Sigmoid colon (tissue), 6 donors: ENCODE measurements at regions not wholly inside any gene's neighbourhood (a gene's known extent, or its start where the extent isn't known, plus 50 kb on each side); places are given as distances from the start of the nearest gene placed in this dataset.
A peak's percentile ranks its signal among the peaks of the same experiment; 100 is the strongest.
"Not testable (repeated sequence)": the region's sequence is repeated elsewhere in the genome, so short reads cannot be mapped to it uniquely, and the experiment has no call there.

Experiments
- DNase-seq: peaks from one replicate; pipeline ENCODE4 v3.0.0-alpha.2; 2019
- H3K27ac ChIP-seq, 4 donors: fragments of 200-600 bp; sonication (generic); one replicate each; pipeline ENCODE4 v1.5.1; 2016 to 2019; ENCODE audit warnings: mild to moderate bottlenecking in 1 of 4
- H3K27me3 ChIP-seq, 3 donors: fragments of 200-600 bp; sonication (generic); one replicate each; pipeline ENCODE4 v1.5.1; 2019; ENCODE audit warnings: mild to moderate bottlenecking in 1 of 3
- H3K36me3 ChIP-seq, 4 donors: fragments of 200-600 bp; sonication (generic); one replicate each; pipeline ENCODE4 v1.5.1; 2016 to 2019
- H3K4me1 ChIP-seq, 4 donors: fragments of 200-600 bp; sonication (generic); one replicate each; pipeline ENCODE4 v1.5.1; 2017 to 2019
- H3K4me3 ChIP-seq, 4 donors: fragments of 200-600 bp; sonication (generic); one replicate each; pipeline ENCODE4 v1.5.1; 2017 to 2019; ENCODE audit warnings: mild to moderate bottlenecking in 2 of 4, moderate library complexity in 1 of 4
- H3K9me3 ChIP-seq, 4 donors: fragments of 200-600 bp in 3 of 4; sonication (generic) in 3 of 4; one replicate each; pipeline versions ENCODE4 v1.5.1 to v1.6.1; 2013 to 2019
- EP300 ChIP-seq, 4 donors: sonication (generic); formaldehyde crosslinking; IDR thresholded peaks; one replicate each; pipeline ENCODE4 v1.6.1; 2017; ENCODE audit warnings: antibody characterized with exemption in 4 of 4
- POLR2A ChIP-seq, 2 donors: fragments of 450-650 bp; IDR thresholded peaks; one replicate each; pipeline ENCODE4 v1.6.1; 2016; ENCODE audit warnings: antibody characterized with exemption in 2 of 2, mild to moderate bottlenecking in 2 of 2, moderate library complexity in 2 of 2
- POLR2AphosphoS5 ChIP-seq, 4 donors: sonication (generic); formaldehyde crosslinking; IDR thresholded peaks; one replicate each; pipeline ENCODE4 v1.6.1; 2017; ENCODE audit warnings: antibody characterized with exemption in 4 of 4
- WGBS, 2 donors: extraction: QIAGEN DNeasy Blood & Tissue Kit; methylation state at CpG; one replicate each; pipeline ENCODE4 v1.1.7; 2013; 5-methylcytosine and 5-hydroxymethylcytosine counted together
- intact Hi-C: fragments of 100-400 bp; cut with DNase I; formaldehyde crosslinking; loops from one replicate; pipeline ENCODE4 v1.15.1; 2023
- TF ChIP-seq, protein P1 (sequence below), 4 experiments: fragments of 450-650 bp in 3 of 4; fragments of 200-600 bp in 1 of 4; IDR thresholded peaks; one replicate each; pipeline ENCODE4 v1.5.1; 2016 to 2019; ENCODE audit warnings: antibody characterized with exemption in 4 of 4, mild to moderate bottlenecking in 3 of 4, moderate library complexity in 2 of 4
- donor health status: healthy with polysubstance abuse.
- donor health status: healthy.

DNA sequence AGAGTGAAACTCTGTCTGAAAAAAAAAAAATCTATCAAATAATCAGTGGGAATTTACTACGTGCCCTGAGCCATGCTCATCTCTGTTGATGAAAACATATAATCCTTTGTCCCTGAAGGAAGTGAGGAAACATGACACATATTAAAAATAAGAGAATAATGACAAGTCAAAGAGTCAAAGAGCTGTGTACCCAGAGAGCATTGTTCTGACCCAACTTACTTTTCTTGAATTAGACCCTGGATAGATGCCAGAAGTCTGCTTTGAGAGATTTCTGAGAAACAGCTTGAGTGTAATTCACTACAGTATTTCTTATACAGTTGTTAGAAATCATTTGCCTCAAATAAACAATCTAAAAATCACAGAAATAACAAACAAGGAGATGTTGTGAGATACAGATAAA is 490.0 kb upstream of the PIK3R1 start:
- no peak for DNase-seq
- Histone ChIP-seq H3K27me3 (no peaks in the 10 kb centered on the region), H3K9me3 (no peaks in the 10 kb centered on the region), H3K4me1 (peaks cover 0 to 25% (median 19%) of the 10 kb centered on the region in 4 donors), H3K36me3 (no peaks in the 10 kb centered on the region), H3K4me3 (no peak overlapping the region), H3K27ac (peak overlapping the region; percentile 73 to 77 (median 76))
- intact Hi-C loops: loop anchor here (10.0 kb wide), 1 partner anchor 49 kb away; no protein-coding TSS in a partner anchor
- WGBS, 2 donors: 85 to 90% methylated on average over 1 of the region's 1 CpG
- TF ChIP-seq EP300 (IDR thresholded peaks at IDR 0.05) (no peak), POLR2A (IDR thresholded peaks at IDR 0.05) (no peak), POLR2AphosphoS5 (IDR thresholded peaks at IDR 0.05) (no peak)
- TF ChIP-seq, protein P1, sequence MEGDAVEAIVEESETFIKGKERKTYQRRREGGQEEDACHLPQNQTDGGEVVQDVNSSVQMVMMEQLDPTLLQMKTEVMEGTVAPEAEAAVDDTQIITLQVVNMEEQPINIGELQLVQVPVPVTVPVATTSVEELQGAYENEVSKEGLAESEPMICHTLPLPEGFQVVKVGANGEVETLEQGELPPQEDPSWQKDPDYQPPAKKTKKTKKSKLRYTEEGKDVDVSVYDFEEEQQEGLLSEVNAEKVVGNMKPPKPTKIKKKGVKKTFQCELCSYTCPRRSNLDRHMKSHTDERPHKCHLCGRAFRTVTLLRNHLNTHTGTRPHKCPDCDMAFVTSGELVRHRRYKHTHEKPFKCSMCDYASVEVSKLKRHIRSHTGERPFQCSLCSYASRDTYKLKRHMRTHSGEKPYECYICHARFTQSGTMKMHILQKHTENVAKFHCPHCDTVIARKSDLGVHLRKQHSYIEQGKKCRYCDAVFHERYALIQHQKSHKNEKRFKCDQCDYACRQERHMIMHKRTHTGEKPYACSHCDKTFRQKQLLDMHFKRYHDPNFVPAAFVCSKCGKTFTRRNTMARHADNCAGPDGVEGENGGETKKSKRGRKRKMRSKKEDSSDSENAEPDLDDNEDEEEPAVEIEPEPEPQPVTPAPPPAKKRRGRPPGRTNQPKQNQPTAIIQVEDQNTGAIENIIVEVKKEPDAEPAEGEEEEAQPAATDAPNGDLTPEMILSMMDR (IDR thresholded peaks at IDR 0.05): no peak

GRCh38 chr5:67724412-67725135 is 491.0 kb upstream of the PIK3R1 start:
- H3K36me3 ChIP-seq: no peaks in the 10 kb centered on the region
- H3K27ac ChIP-seq: peak overlapping the region; percentile 73 to 77 (median 76)
- H3K27me3 ChIP-seq: no peaks in the 10 kb centered on the region
- intact Hi-C loops: loop anchor here (10.0 kb wide), 1 partner anchor 50 kb away; no protein-coding TSS in a partner anchor
- no peaks in the 10 kb centered on the region for H3K9me3 ChIP-seq
- H3K4me1 ChIP-seq: peaks cover 0 to 25% (median 19%) of the 10 kb centered on the region in 4 donors
- no peak overlapping the region for H3K4me3 ChIP-seq
- no peak for DNase-seq
- 83 to 92% methylated on average over 4 of the region's 4 CpGs for WGBS, 2 donors
- TF ChIP-seq, protein P1 (IDR thresholded peaks at IDR 0.05): no peak
- TF ChIP-seq POLR2A (IDR thresholded peaks at IDR 0.05) (no peak), EP300 (IDR thresholded peaks at IDR 0.05) (no peak), POLR2AphosphoS5 (IDR thresholded peaks at IDR 0.05) (peak in 2 of 4 donors; percentile 21 to 37)

- TF ChIP-seq POLR2AphosphoS5 (IDR thresholded peaks at IDR 0.05): no peak
- no peak for TF ChIP-seq POLR2A (IDR thresholded peaks at IDR 0.05)
- TF ChIP-seq, protein P1 (IDR thresholded peaks at IDR 0.05): no peak
- no peak for TF ChIP-seq EP300 (IDR thresholded peaks at IDR 0.05)
- Histone ChIP-seq H3K27me3 (no peaks in the 10 kb centered on the region), H3K4me1 (peaks cover 0 to 25% (median 19%) of the 10 kb centered on the region in 4 donors), H3K36me3 (no peaks in the 10 kb centered on the region), H3K9me3 (no peaks in the 10 kb centered on the region), H3K4me3 (no peak overlapping the region), H3K27ac (peak overlapping the region; percentile 73 to 77 (median 76))
- no peak for DNase-seq
- 86% methylated on average over 1 of the region's 1 CpG for WGBS, 2 donors
- intact Hi-C loops: loop anchor here (10.0 kb wide), 1 partner anchor 51 kb away; no protein-coding TSS in a partner anchor
Measured at GRCh38 chr5:67723873-67724272, 491.7 kb upstream of the PIK3R1 start.

- H3K9me3 ChIP-seq, DNase-seq, H3K36me3 ChIP-seq, H3K4me3 ChIP-seq, H3K27me3 ChIP-seq, H3K27ac ChIP-seq: not testable (repeated sequence)
- peaks cover 0 to 25% (median 19%) of the 10 kb centered on the region in 4 donors for H3K4me1 ChIP-seq
- intact Hi-C loops: loop anchor here (10.0 kb wide), 1 partner anchor 52 kb away; no protein-coding TSS in a partner anchor
- 89 to 97% methylated on average over 2 of the region's 2 CpGs for WGBS, 2 donors
Measured at GRCh38 chr5:67722582-67722981, 493.0 kb upstream of the PIK3R1 start.

GRCh38 chr5:67720162-67720772 is 495.3 kb upstream of the PIK3R1 start:
- no peak for TF ChIP-seq EP300 (IDR thresholded peaks at IDR 0.05)
- TF ChIP-seq POLR2AphosphoS5 (IDR thresholded peaks at IDR 0.05): no peak
- TF ChIP-seq POLR2A (IDR thresholded peaks at IDR 0.05): no peak
- TF ChIP-seq, protein P1 (IDR thresholded peaks at IDR 0.05): no peak
- Histone ChIP-seq H3K9me3 (no peaks in the 10 kb centered on the region), H3K27me3 (no peaks in the 10 kb centered on the region), H3K4me1 (peaks cover 0 to 16% (median 14%) of the 10 kb centered on the region in 4 donors), H3K4me3 (no peak overlapping the region), H3K27ac (no peak overlapping the region), H3K36me3 (no peaks in the 10 kb centered on the region)
- intact Hi-C loops: loop anchor here (10.0 kb wide), 1 partner anchor 55 kb away; no protein-coding TSS in a partner anchor
- 96% methylated on average over 2 of the region's 2 CpGs for WGBS, 2 donors
- no peak for DNase-seq
